Left cardiac atrium (tissue), 4 donors: ENCODE measurements at regions not wholly inside any gene's neighbourhood (a gene's known extent, or its start where the extent isn't known, plus 50 kb on each side); places are given as distances from the start of the nearest gene placed in this dataset.
"Not testable (repeated sequence)": the region's sequence is repeated elsewhere in the genome, so short reads cannot be mapped to it uniquely, and the experiment has no call there.

Experiments
- ATAC-seq, 2 donors: fragments of 200-7000 bp; cut with Tn5 transposase; one replicate each; pipeline ENCODE4 v1.9.1; 2020; ENCODE audit warnings: mild to moderate bottlenecking in 2 of 2, moderate library complexity in 2 of 2
- DNase-seq: peaks from one replicate; pipeline ENCODE4 v3.0.0-alpha.2; 2020
- intact Hi-C, 2 donors: fragments of 100-400 bp; cut with DNase I; formaldehyde crosslinking; loops; one replicate each; pipeline versions ENCODE4 v1.14.1 to v1.15.1; 2022 to 2023
- donor health status: DM: no; HTN: yes; CAD: no.
- donor health status: DM: no; HTN: yes; CAD: no; lungs with severe emphysema.
- donor health status: DM: yes; HTN: yes; CAD: no.
- donor health status: Dilated cardiomyopathy.

DNA sequence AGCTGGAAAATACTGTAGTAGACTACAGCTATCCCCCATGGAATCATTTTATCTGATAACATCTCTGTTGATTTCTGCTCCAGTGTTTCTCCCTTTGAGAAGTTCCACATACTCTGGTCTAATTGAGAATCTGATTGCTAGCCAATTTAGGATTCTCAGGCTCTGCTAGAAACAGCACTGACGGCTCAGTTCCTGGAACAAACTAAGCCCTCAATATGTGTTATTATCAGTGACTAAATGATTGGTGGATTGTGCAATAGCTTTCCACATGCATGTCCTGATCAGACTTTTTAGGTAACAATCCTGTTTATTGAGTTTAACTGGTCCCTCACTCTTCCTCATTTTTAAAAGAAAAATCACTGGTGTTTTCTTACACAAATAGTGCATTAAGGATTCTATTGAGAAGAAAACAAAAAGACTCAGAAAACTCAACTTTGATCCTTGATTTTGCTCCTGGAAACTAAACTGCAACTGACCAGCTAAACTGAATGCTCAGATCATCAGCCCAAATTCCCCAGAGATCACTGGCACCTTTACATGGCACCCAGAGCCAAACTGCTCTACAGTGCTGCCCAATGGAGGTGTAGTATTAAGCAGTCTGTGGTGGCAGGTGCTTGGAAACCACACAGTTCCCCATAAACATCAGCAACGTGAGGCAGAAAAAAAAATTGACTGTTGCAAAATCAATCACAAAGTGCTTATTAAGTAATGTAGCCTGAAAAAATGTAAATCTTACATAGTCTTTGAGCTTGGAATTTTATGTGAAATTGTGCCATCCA, 423.7 kb downstream of the TOX3 start:
- DNase-seq (no peak), ATAC-seq (peak in 1 of 2 donors; percentile 38)
- intact Hi-C loops, result no loop called here

GRCh38 chr16:52117171-52117570, 429.8 kb downstream of the TOX3 start:
- ATAC-seq (no peak), DNase-seq (no peak)
- intact Hi-C loops, result no loop called here

DNA sequence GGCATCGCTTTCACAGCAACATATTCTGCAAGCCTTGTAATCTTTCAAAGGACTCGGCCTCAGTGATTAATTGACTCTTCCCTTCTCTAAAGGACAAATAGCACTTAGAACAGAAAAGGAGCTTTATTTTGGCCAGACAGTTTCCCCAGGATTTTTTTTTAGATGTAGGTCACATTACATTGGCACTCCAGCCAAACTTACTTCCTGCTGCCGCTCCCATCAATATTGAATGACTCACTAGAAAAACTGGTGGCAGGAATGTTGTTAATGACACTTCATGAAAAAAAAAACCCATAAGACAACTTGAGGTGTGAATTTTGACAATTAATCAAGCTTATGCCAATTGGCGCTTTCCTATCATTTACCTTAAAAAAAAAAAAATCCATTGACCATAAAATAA, 432.6 kb downstream of the TOX3 start:
- no peak for ATAC-seq
- intact Hi-C loops, result no loop called here

GRCh38 chr16:52113533-52114183, 433.3 kb downstream of the TOX3 start:
- ATAC-seq (no peak), DNase-seq (no peak)
- intact Hi-C loops, result no loop called here

More for the DNA sequence above, 432.6 kb downstream of the TOX3 start:
- DNase-seq, result no peak

DNA sequence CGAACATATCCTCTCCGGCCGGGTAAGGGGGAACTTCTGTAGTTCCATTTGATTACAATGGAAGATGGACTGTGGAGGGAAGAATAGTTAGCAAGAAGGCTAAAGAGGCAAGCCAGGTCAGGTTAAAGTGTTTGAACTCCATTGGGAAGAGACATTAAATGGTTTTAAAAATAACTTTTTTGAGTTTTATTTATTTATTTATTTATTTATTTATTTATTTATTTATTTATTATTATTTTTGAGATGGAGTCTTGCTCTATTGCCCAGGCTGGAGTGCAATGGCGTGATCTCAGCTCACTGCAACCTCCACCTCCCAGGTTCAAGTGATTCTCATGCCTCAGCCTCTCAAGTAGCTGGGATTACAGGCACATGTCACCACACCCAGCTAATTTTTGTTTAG, 441.9 kb downstream of the TOX3 start:
- ATAC-seq, DNase-seq, intact Hi-C loops: not testable (repeated sequence)

GRCh38 chr16:52103791-52104190, 443.2 kb downstream of the TOX3 start:
- intact Hi-C loops, result no loop called here
- ATAC-seq (no peak), DNase-seq (no peak)

DNA sequence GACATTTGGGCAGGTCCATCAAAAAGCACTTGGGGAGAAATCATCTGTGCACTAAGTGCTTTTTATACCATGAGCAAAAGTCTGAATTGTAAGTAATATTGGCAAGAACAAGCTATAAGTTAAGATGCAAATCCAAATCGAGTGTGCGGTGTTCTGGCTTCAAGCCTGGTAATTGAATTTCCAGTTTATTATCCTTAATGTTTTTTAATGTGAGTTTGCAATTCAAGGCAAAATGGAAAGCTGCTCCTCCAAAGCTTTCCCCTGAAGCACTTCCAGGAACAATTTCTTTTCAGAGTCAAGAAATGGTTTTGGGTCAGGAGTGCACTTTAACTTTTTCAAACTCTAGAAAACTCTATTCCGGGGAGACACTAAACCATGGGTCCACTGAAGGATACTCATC, 445.7 kb downstream of the TOX3 start:
- ATAC-seq (no peak), DNase-seq (no peak)
- intact Hi-C loops, result no loop called here

- ATAC-seq (no peak), DNase-seq (no peak)
- intact Hi-C loops, result no loop called here
Measured at GRCh38 chr16:52099382-52099781, 447.6 kb downstream of the TOX3 start.

- intact Hi-C loops, result no loop called here
- no peak for DNase-seq
- ATAC-seq, result no peak
Measured at GRCh38 chr16:52095471-52095870, 451.5 kb downstream of the TOX3 start.

DNA sequence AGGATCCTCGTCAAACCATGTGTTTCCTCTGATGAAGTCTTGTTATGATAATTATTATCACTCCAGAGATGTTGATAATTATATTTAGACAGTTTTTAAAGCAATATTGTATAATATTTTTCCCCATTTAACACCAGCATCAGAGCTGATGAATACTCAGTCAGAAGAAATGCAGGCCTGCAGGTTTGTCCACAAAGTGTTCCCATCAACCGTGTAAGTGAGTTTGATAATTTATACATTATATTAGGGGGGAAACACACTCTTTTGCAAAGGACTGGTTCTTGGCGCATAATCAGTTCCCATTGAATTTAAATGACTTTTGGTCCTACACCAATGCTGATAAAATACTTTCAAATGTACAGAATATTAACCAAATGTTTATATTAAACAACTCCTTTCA, 454.8 kb downstream of the TOX3 start:
- intact Hi-C loops, result no loop called here
- ATAC-seq (no peak), DNase-seq (no peak)

DNA sequence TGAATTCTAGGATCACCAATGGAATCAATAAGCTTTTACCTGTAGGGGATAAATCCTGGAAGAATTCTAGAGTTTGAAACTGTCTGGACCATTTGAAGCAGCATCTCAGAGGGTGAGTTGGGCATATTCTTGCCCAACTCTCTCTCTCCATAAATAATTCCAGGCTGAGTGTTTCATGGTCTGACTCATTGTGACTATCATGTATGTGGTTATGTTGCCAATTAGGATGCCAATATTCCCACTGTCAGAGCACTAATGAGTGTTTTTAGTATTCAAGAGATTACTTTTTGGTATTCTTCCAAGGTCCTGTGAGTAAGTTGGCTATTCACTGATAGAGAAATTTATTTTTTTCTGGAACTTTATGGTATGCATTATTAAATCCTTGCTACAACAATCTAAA, 456.9 kb downstream of the TOX3 start:
- DNase-seq, result no peak
- ATAC-seq, result peak in 1 of 2 donors; percentile 51
- intact Hi-C loops, result no loop called here

GRCh38 chr16:52089476-52089875, 457.5 kb downstream of the TOX3 start:
- intact Hi-C loops, result no loop called here
- no peak for DNase-seq
- ATAC-seq, result no peak

DNA sequence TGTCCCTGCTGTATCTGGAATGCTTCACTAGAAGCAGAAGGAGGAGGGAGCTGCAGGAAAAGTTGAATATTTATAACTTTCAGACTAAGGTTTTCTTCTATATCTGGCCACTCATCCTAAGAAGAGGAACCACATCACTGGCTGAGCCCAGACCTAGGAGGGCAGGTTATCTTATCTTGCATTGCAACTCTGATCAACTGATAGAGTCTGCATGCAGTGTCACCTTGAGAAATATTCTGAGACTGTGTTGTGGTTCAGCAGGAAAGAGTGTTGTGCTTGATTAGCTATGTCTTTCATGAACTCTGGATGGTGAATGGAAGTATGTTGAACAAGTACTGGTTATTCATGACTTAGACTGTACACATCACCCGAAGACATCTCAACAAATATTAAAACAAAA, 460.0 kb downstream of the TOX3 start:
- DNase-seq, result no peak
- ATAC-seq, result no peak
- intact Hi-C loops, result no loop called here

GRCh38 chr16:52078716-52079655, 468.0 kb downstream of the TOX3 start:
- ATAC-seq, result no peak
- intact Hi-C loops, result no loop called here
- no peak for DNase-seq

DNA sequence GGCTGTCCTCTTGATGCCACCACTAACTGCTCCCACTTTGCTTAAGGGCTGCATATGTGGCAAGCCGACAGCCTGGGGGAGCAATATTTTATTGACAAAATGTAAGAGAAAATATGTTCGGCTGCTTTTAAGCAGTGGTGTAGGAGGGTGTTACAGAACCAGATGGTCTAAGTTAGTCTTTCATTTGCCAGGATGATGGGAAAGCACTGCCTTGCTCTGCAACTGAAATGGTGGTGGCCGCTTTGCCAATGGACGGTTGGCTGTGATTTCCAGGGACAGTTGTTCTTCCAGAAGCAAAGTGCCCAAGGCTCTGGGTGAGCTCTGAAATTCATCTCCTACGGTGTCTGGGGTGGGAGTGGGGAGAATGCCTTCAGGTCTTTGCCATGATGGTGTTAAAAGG, 469.3 kb downstream of the TOX3 start:
- ATAC-seq, result no peak
- DNase-seq, result no peak
- intact Hi-C loops, result no loop called here

GRCh38 chr16:52076801-52077201, 470.1 kb downstream of the TOX3 start:
- DNase-seq, result no peak
- intact Hi-C loops, result no loop called here
- ATAC-seq, result no peak

- intact Hi-C loops, result no loop called here
- ATAC-seq, result no peak
- no peak for DNase-seq
Measured at GRCh38 chr16:52076332-52076731, 470.6 kb downstream of the TOX3 start.

- DNase-seq (no peak), ATAC-seq (no peak)
- intact Hi-C loops, result no loop called here
Measured at GRCh38 chr16:52074133-52074532, 472.8 kb downstream of the TOX3 start.

GRCh38 chr16:52073024-52073423, 473.9 kb downstream of the TOX3 start:
- DNase-seq (no peak), ATAC-seq (no peak)
- intact Hi-C loops, result no loop called here

- ATAC-seq, result no peak
- no peak for DNase-seq
- intact Hi-C loops, result no loop called here
Measured at GRCh38 chr16:52071101-52071500, 475.8 kb downstream of the TOX3 start.
